ENCODE measurements at regions not wholly inside any gene's neighbourhood (a gene's known extent, or its start where the extent isn't known, plus 50 kb on each side); places are given as distances from the start of the nearest gene placed in this dataset.

GRCh38 chr12:24407884-24408283 is 458.4 kb upstream of the SOX5 start:
- no peak for DNase-seq

GRCh38 chr12:24404086-24404815 is 454.8 kb upstream of the SOX5 start:
- no peak for DNase-seq

- DNase-seq = no peak
These were observed 451.1 kb upstream of the SOX5 start for GRCh38 chr12:24400533-24400932.

GRCh38 chr12:24398605-24399004 is 449.1 kb upstream of the SOX5 start:
- DNase-seq = no peak

- DNase-seq = no peak
These were observed 446.8 kb upstream of the SOX5 start for GRCh38 chr12:24396224-24396623.

- no peak for DNase-seq
These were observed 444.8 kb upstream of the SOX5 start for GRCh38 chr12:24394246-24394645.

GRCh38 chr12:24393071-24393470 is 443.6 kb upstream of the SOX5 start:
- no peak for DNase-seq

- DNase-seq = no peak
These were observed 439.9 kb upstream of the SOX5 start for GRCh38 chr12:24389394-24389793.

GRCh38 chr12:24387381-24387780 is 437.9 kb upstream of the SOX5 start:
- DNase-seq = no peak

GRCh38 chr12:24386836-24387235 is 437.4 kb upstream of the SOX5 start:
- no peak for DNase-seq

- DNase-seq = no peak
These were observed 432.3 kb upstream of the SOX5 start for GRCh38 chr12:24381790-24382189.

- no peak for DNase-seq
These were observed 430.5 kb upstream of the SOX5 start for GRCh38 chr12:24379861-24380521.

- no peak for DNase-seq
These were observed 430.0 kb upstream of the SOX5 start for GRCh38 chr12:24379433-24379832.

- DNase-seq = no peak
These were observed 429.3 kb upstream of the SOX5 start for GRCh38 chr12:24378548-24379407.

GRCh38 chr12:24374452-24374851 is 425.0 kb upstream of the SOX5 start:
- DNase-seq = no peak

- no peak for DNase-seq
These were observed 423.5 kb upstream of the SOX5 start for GRCh38 chr12:24373004-24373403.

- DNase-seq = no peak
These were observed 417.0 kb upstream of the SOX5 start for GRCh38 chr12:24366514-24366913.

GRCh38 chr12:24364921-24365320 is 415.5 kb upstream of the SOX5 start:
- no peak for DNase-seq

- DNase-seq = no peak
These were observed 413.8 kb upstream of the SOX5 start for GRCh38 chr12:24363177-24363754.

GRCh38 chr12:24361877-24362580 is 412.6 kb upstream of the SOX5 start:
- DNase-seq = no peak

GRCh38 chr12:24360907-24361306 is 411.4 kb upstream of the SOX5 start:
- no peak for DNase-seq

- DNase-seq = no peak
These were observed 411.0 kb upstream of the SOX5 start for GRCh38 chr12:24360461-24360860.

GRCh38 chr12:24360057-24360456 is 410.6 kb upstream of the SOX5 start:
- no peak for DNase-seq

Measured in NCI-H187 treated with DMSO at 0.1 percent for 48 hours (cell line).